Endodermal cell (in vitro differentiated cells): ENCODE measurements at regions not wholly inside any gene's neighbourhood (a gene's known extent, or its start where the extent isn't known, plus 50 kb on each side); places are given as distances from the start of the nearest gene placed in this dataset.

ENCODE experiments used
- DNase-seq: peaks from one replicate; pipeline ENCODE4 v3.0.0-alpha.2; 2017
- H3K27ac ChIP-seq: 2 replicates; pipeline ENCODE4 v1.5.1; 2013; ENCODE audit warnings: mild to moderate bottlenecking, low read depth, low read length, moderate library complexity
- H3K27me3 ChIP-seq: 2 replicates; pipeline ENCODE4 v1.6.1; 2013; ENCODE audit warnings: mild to moderate bottlenecking, low read length, moderate library complexity; ENCODE audit not compliant: insufficient read depth, control insufficient read depth, poor library complexity, severe bottlenecking
- H3K36me3 ChIP-seq: 2 replicates; pipeline ENCODE4 v1.7.0; 2013; ENCODE audit warnings: mild to moderate bottlenecking, low read length, moderate library complexity; ENCODE audit not compliant: control insufficient read depth, insufficient read depth
- H3K4me1 ChIP-seq: one replicate; pipeline ENCODE4 v1.7.0; 2013; ENCODE audit warnings: low read length; ENCODE audit not compliant: control insufficient read depth, insufficient read depth
- H3K4me3 ChIP-seq: 2 replicates; pipeline ENCODE4 v1.5.1; 2013; ENCODE audit warnings: mild to moderate bottlenecking, low read length, moderate library complexity
- H3K9ac ChIP-seq: 2 replicates; pipeline ENCODE4 v1.6.1; 2013; ENCODE audit warnings: mild to moderate bottlenecking, low read length, moderate library complexity; ENCODE audit not compliant: poor library complexity, severe bottlenecking; ENCODE audit errors: extremely low read depth
- H3K9me3 ChIP-seq: 2 replicates; pipeline ENCODE4 v1.6.1; 2013; ENCODE audit warnings: mild to moderate bottlenecking, low read length, moderate library complexity; ENCODE audit not compliant: control insufficient read depth
- H3K27ac Mint-ChIP-seq: 2 replicates; pipeline ENCODE4 v1.8.0; 2020; ENCODE audit warnings: mixed read lengths
- H3K27me3 Mint-ChIP-seq: 2 replicates; pipeline ENCODE4 v1.8.0; 2021; ENCODE audit warnings: mild to moderate bottlenecking, mixed read lengths; ENCODE audit not compliant: insufficient read depth
- H3K36me3 Mint-ChIP-seq: 2 replicates; pipeline ENCODE4 v1.8.0; 2020; ENCODE audit warnings: low read depth, mixed read lengths
- H3K4me1 Mint-ChIP-seq: 2 replicates; pipeline ENCODE4 v1.8.0; 2020; ENCODE audit warnings: mixed read lengths
- H3K4me3 Mint-ChIP-seq: 2 replicates; pipeline ENCODE4 v1.8.0; 2020; ENCODE audit warnings: mild to moderate bottlenecking, moderate library complexity, mixed read lengths
- H3K9me3 Mint-ChIP-seq: 2 replicates; pipeline ENCODE4 v1.8.0; 2020; ENCODE audit warnings: mild to moderate bottlenecking, mixed read lengths
- WGBS, 2 experiments: methylation state at CpG; one replicate each; pipeline versions ENCODE4 v1.1.5 to v1.1.7; 2013; ENCODE audit warnings: missing lambda C conversion rate in 2 of 2, mixed read lengths in 1 of 2; ENCODE audit not compliant: insufficient coverage in 1 of 2, insufficient read length in 1 of 2; 5-methylcytosine and 5-hydroxymethylcytosine counted together
- TF ChIP-seq, protein P1 (sequence below): fragments of 200-600 bp; sonication (generic); conservative IDR thresholded peaks from 2 replicates; pipeline ENCODE4 v1.5.0; 2021; ENCODE audit warnings: antibody characterized with exemption, mild to moderate bottlenecking

DNA sequence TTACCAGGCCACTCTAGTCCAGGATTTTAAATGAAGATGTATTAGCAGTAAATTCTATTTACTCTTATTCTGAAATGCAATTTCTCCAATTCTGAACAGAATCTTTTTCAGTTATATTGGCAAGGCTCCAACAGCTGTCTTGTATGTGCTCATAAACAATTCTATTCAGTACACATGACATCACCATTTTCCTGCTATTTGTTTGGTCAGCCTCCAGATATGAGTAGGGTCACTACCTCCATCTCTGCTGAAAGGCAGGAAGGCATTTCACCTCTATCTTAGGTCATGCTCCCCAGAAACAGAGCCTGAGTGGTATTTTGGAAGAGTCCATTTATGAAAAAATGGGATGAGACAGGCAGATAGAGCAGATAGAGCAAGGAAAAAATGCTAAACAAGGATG is 151.1 kb upstream of the ADGRL3 start:
- Mint-ChIP-seq H3K9me3 (no peaks in the 10 kb centered on the region), H3K27ac (no peak overlapping the region)

DNA sequence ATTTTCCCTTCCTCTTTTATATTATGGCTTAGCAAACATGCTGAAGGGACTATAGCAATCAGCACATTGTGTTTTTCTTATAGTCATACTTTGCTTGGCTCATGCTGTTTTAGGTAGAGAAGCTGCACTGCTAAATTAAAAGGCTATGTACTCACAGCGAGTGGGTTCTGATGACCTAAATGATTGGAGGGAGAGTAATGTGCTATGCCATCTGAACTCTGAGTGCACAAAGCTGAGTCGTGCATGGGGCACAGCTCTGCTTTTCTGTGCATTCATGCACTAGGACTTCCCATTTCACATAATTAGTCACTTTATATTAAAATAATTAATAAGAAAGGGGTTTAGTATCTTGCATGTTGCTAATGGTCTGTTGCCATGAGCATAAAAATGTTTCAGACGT is 132.7 kb upstream of the ADGRL3 start:
- no peak for DNase-seq
- H3K36me3 Mint-ChIP-seq, result no peaks in the 10 kb centered on the region
- H3K36me3 ChIP-seq, result no peaks in the 10 kb centered on the region
- WGBS, 2 experiments, result 80 to 87% methylated on average over 1 to 3 of the region's 3 CpGs
- no peak overlapping the region for H3K27ac Mint-ChIP-seq
- TF ChIP-seq, protein P1, sequence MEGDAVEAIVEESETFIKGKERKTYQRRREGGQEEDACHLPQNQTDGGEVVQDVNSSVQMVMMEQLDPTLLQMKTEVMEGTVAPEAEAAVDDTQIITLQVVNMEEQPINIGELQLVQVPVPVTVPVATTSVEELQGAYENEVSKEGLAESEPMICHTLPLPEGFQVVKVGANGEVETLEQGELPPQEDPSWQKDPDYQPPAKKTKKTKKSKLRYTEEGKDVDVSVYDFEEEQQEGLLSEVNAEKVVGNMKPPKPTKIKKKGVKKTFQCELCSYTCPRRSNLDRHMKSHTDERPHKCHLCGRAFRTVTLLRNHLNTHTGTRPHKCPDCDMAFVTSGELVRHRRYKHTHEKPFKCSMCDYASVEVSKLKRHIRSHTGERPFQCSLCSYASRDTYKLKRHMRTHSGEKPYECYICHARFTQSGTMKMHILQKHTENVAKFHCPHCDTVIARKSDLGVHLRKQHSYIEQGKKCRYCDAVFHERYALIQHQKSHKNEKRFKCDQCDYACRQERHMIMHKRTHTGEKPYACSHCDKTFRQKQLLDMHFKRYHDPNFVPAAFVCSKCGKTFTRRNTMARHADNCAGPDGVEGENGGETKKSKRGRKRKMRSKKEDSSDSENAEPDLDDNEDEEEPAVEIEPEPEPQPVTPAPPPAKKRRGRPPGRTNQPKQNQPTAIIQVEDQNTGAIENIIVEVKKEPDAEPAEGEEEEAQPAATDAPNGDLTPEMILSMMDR, result no peak
- no peaks in the 10 kb centered on the region for H3K4me1 Mint-ChIP-seq
- no peaks in the 10 kb centered on the region for H3K4me1 ChIP-seq
- no peaks in the 10 kb centered on the region for H3K27me3 Mint-ChIP-seq
- H3K27ac ChIP-seq, result no peak overlapping the region
- no peak overlapping the region for H3K4me3 Mint-ChIP-seq
- H3K9me3 Mint-ChIP-seq, result no peaks in the 10 kb centered on the region
- no peak overlapping the region for H3K9ac ChIP-seq
- no peaks in the 10 kb centered on the region for H3K9me3 ChIP-seq
- no peaks in the 10 kb centered on the region for H3K27me3 ChIP-seq
- H3K4me3 ChIP-seq, result no peak overlapping the region

More for the DNA sequence above, 151.1 kb upstream of the ADGRL3 start:
- Histone ChIP-seq H3K4me1 (no peaks in the 10 kb centered on the region), H3K9ac (no peak overlapping the region), H3K4me3 (no peak overlapping the region), H3K27me3 (no peaks in the 10 kb centered on the region), H3K36me3 (no peaks in the 10 kb centered on the region), H3K27ac (no peak overlapping the region), H3K9me3 (no peaks in the 10 kb centered on the region)
- no peaks in the 10 kb centered on the region for H3K27me3 Mint-ChIP-seq
- TF ChIP-seq, protein P1, result no peak
- no peaks in the 10 kb centered on the region for H3K36me3 Mint-ChIP-seq
- no peak for DNase-seq
- H3K4me1 Mint-ChIP-seq, result no peaks in the 10 kb centered on the region
- H3K4me3 Mint-ChIP-seq, result no peak overlapping the region

DNA sequence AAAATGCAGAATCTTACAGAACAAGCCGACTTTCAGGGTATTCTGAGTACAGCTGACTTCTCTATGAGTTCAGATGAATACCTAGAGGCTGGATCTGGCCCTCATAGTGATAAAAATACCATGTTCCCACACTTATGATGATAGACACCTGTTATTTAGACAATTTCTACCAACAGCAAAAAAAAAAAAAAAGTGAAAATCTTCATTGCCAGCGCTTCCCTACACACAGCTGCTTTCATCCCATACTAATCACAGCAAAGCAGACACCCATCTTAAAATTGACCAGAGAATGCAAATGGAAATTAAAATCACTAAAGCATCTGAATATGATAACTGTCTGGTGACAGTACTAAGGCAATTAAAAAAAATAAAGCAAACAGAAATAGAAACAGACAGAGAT is 132.1 kb upstream of the ADGRL3 start:
- Mint-ChIP-seq H3K9me3 (no peaks in the 10 kb centered on the region), H3K4me3 (no peak overlapping the region), H3K27me3 (no peaks in the 10 kb centered on the region), H3K27ac (no peak overlapping the region), H3K4me1 (no peaks in the 10 kb centered on the region), H3K36me3 (no peaks in the 10 kb centered on the region)
- Histone ChIP-seq H3K27ac (no peak overlapping the region), H3K9ac (no peak overlapping the region), H3K4me3 (no peak overlapping the region), H3K36me3 (no peaks in the 10 kb centered on the region), H3K4me1 (no peaks in the 10 kb centered on the region), H3K9me3 (no peaks in the 10 kb centered on the region), H3K27me3 (no peaks in the 10 kb centered on the region)
- no peak for DNase-seq
- 94 to 100% methylated on average over 1 to 2 of the region's 2 CpGs for WGBS, 2 experiments
- TF ChIP-seq, protein P1, result no peak
